ENCODE measurements at regions not wholly inside any gene's neighbourhood (a gene's known extent, or its start where the extent isn't known, plus 50 kb on each side); places are given as distances from the start of the nearest gene placed in this dataset.

DNA sequence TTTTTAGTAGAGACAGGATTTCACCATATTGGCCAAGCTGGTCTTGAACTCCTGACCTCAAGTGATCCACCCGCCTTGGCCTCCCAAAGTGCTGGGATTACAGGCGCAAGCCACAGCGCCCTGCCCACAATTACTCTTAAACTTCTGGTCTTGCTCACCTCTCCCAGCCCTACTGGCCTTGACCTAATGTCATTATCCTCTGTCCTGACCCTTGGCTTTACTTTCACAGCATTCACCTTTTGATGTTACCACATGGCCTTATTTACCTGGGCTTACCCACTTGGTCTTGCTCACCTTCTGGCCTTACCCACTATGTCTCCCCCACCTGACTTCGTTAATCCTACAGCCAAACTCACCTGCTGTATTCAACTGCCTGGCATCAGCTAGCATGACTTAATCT is 105.9 kb downstream of the IL12A start:
- no peak overlapping the region for H3K18ac ChIP-seq (ENCODE audit: low read depth, low read length)
- H4K20me1 ChIP-seq (ENCODE audit: insufficient read depth, low read length), result no peaks in the 10 kb centered on the region
- H3K4me1 ChIP-seq (ENCODE audit: control insufficient read depth, insufficient read depth, low read length), result no peaks in the 10 kb centered on the region
- H3K27me3 ChIP-seq (ENCODE audit: control insufficient read depth, insufficient read depth, low read length), result peaks cover 2% of the 10 kb centered on the region
- H2BK20ac ChIP-seq (ENCODE audit: low read depth, low read length), result no peak overlapping the region
- POLR2A ChIA-PET (ENCODE audit: unreplicated experiment), result no interaction called here
- H3K9ac ChIP-seq (ENCODE audit: low read depth, low read length), result no peak overlapping the region
- H4K8ac ChIP-seq (ENCODE audit: low read depth in 2 of 2, low read length in 2 of 2), result no peak overlapping the region
- no peak overlapping the region for H3K56ac ChIP-seq (ENCODE audit: extremely low read depth, insufficient read depth, low read length)
- no peaks in the 10 kb centered on the region for H3K36me3 ChIP-seq (ENCODE audit: control insufficient read depth, insufficient read depth, low read length)
- H2AFZ ChIP-seq (replicated peaks; ENCODE audit: low read length, poor library complexity), result no peak overlapping the region
- no peak for DNase-seq
- no peak overlapping the region for H4K5ac ChIP-seq (ENCODE audit: low read depth, low read length)
- TF ChIP-seq MXI1 (IDR thresholded peaks at IDR 0.05; ENCODE audit: borderline replicate concordance, low read depth, low read length) (no peak), SMC3 (IDR thresholded peaks at IDR 0.05; ENCODE audit: low read depth, low read length) (no peak), POLR2A (IDR thresholded peaks at IDR 0.05; ENCODE audit: low read depth, low read length) (no peak), FOS (IDR thresholded peaks at IDR 0.05; ENCODE audit: low read depth, low read length) (no peak), RCOR1 (IDR thresholded peaks at IDR 0.05; ENCODE audit: insufficient replicate concordance, low read length) (no peak), MAFK (IDR thresholded peaks at IDR 0.05; ENCODE audit: low read depth, low read length) (no peak), NFE2L2 (IDR thresholded peaks at IDR 0.05; ENCODE audit: low read depth, low read length) (no peak), BHLHE40 (IDR thresholded peaks at IDR 0.05; ENCODE audit: low read depth, low read length) (no peak), RAD21 (IDR thresholded peaks at IDR 0.05; ENCODE audit: low read length) (no peak), RFX5 (IDR thresholded peaks at IDR 0.05; ENCODE audit: low read depth, low read length) (no peak), CHD1 (IDR thresholded peaks at IDR 0.05; ENCODE audit: low read depth, low read length) (no peak), CEBPB (IDR thresholded peaks at IDR 0.05; ENCODE audit: low read depth, low read length) (no peak), MAZ (IDR thresholded peaks at IDR 0.05; ENCODE audit: borderline replicate concordance, low read depth, low read length) (no peak)
- TF ChIP-seq, protein P1, sequence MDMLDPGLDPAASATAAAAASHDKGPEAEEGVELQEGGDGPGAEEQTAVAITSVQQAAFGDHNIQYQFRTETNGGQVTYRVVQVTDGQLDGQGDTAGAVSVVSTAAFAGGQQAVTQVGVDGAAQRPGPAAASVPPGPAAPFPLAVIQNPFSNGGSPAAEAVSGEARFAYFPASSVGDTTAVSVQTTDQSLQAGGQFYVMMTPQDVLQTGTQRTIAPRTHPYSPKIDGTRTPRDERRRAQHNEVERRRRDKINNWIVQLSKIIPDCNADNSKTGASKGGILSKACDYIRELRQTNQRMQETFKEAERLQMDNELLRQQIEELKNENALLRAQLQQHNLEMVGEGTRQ (IDR thresholded peaks at IDR 0.05; ENCODE audit: low read depth, low read length), result no peak
- TF ChIP-seq, protein P2, sequence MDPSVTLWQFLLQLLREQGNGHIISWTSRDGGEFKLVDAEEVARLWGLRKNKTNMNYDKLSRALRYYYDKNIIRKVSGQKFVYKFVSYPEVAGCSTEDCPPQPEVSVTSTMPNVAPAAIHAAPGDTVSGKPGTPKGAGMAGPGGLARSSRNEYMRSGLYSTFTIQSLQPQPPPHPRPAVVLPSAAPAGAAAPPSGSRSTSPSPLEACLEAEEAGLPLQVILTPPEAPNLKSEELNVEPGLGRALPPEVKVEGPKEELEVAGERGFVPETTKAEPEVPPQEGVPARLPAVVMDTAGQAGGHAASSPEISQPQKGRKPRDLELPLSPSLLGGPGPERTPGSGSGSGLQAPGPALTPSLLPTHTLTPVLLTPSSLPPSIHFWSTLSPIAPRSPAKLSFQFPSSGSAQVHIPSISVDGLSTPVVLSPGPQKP (IDR thresholded peaks at IDR 0.05; ENCODE audit: borderline replicate concordance, low read depth, low read length), result no peak
- TF ChIP-seq, protein P3, sequence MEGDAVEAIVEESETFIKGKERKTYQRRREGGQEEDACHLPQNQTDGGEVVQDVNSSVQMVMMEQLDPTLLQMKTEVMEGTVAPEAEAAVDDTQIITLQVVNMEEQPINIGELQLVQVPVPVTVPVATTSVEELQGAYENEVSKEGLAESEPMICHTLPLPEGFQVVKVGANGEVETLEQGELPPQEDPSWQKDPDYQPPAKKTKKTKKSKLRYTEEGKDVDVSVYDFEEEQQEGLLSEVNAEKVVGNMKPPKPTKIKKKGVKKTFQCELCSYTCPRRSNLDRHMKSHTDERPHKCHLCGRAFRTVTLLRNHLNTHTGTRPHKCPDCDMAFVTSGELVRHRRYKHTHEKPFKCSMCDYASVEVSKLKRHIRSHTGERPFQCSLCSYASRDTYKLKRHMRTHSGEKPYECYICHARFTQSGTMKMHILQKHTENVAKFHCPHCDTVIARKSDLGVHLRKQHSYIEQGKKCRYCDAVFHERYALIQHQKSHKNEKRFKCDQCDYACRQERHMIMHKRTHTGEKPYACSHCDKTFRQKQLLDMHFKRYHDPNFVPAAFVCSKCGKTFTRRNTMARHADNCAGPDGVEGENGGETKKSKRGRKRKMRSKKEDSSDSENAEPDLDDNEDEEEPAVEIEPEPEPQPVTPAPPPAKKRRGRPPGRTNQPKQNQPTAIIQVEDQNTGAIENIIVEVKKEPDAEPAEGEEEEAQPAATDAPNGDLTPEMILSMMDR (conservative IDR thresholded peaks at IDR 0.05; ENCODE audit: low read depth, low read length), result no peak
- no peak overlapping the region for H3K4me3 ChIP-seq (ENCODE audit: insufficient read depth, low read depth, low read length)
- H2BK15ac ChIP-seq (ENCODE audit: low read depth, low read length), result no peak overlapping the region
- no peak overlapping the region for H2BK120ac ChIP-seq (ENCODE audit: low read depth, low read length)
- CTCF ChIA-PET, result no interaction called here
- H3K79me1 ChIP-seq (ENCODE audit: low read depth in 1 of 2, low read length in 2 of 2), result no peaks in the 10 kb centered on the region
- no peak overlapping the region for H3K14ac ChIP-seq (replicated peaks; ENCODE audit: low read depth, low read length)
- ATAC-seq (ENCODE audit: low read depth), result no peak
- no peak overlapping the region for H3K4ac ChIP-seq (ENCODE audit: low read depth, low read length)
- H3K9me1 ChIP-seq (ENCODE audit: insufficient read depth, low read length), result no peaks in the 10 kb centered on the region
- no peak overlapping the region for H3K4me2 ChIP-seq (ENCODE audit: low read depth, low read length)
- no peak overlapping the region for H3K27ac ChIP-seq (ENCODE audit: insufficient read depth, low read length)
- no peak overlapping the region for H2AK9ac ChIP-seq (replicated peaks; ENCODE audit: low read depth, low read length, poor library complexity)
- no peak overlapping the region for H4K91ac ChIP-seq (ENCODE audit: insufficient read depth, low read depth, low read length)
- dilution Hi-C loops (cut with HindIII; ENCODE audit: low sequenced_read_pairs, unreplicated experiment), result no loop called here
- no peaks in the 10 kb centered on the region for H3K9me3 ChIP-seq (ENCODE audit: control insufficient read depth, insufficient read depth, low read length)
- no peak overlapping the region for H3K23ac ChIP-seq (ENCODE audit: low read depth, low read length)
- intact Hi-C loops (cut with micrococcal nuclease), result no loop called here
- in situ Hi-C loops (cut with MboI; ENCODE audit: low sequenced_read_pairs), result no loop called here
- BruUV-seq (replicated peaks), result no TSS peak
- no peak overlapping the region for H2AK5ac ChIP-seq (ENCODE audit: low read depth, low read length)
- H2BK5ac ChIP-seq (ENCODE audit: low read depth, low read length, poor library complexity, severe bottlenecking), result no peak overlapping the region
- 68% methylated on average over 4 of the region's 4 CpGs; no CpG with 5 or more reads in 1 of the 2 experiments for WGBS, 2 experiments (ENCODE audit: extremely low coverage in 2 of 2, insufficient read length in 1 of 2)

All from IMR-90 (cell line).